GM18868 (cell line): ENCODE measurements at regions not wholly inside any gene's neighbourhood (a gene's known extent, or its start where the extent isn't known, plus 50 kb on each side); places are given as distances from the start of the nearest gene placed in this dataset.
A peak's percentile ranks its signal among the peaks of the same experiment; 100 is the strongest.

ENCODE experiments used
- ATAC-seq: cut with Tn5 transposase; IDR thresholded peaks from one replicate; pipeline ENCODE4 v1.9.1; 2021; ENCODE audit warnings: mild to moderate bottlenecking, moderate library complexity; ENCODE audit not compliant: unreplicated experiment

GRCh38 chr13:103866048-103866447 lies 799.8 kb upstream of the SLC10A2 start:
- no peak for ATAC-seq

- no peak for ATAC-seq
Observed at GRCh38 chr13:103862525-103862924, 796.3 kb upstream of the SLC10A2 start.

GRCh38 chr13:103859952-103860351 lies 793.7 kb upstream of the SLC10A2 start:
- peak; percentile 59 for ATAC-seq

- no peak for ATAC-seq
Observed at GRCh38 chr13:103852036-103852435, 785.8 kb upstream of the SLC10A2 start.

GRCh38 chr13:103844471-103844870 lies 778.3 kb upstream of the SLC10A2 start:
- no peak for ATAC-seq

- no peak for ATAC-seq
Observed at GRCh38 chr13:103839460-103839859, 773.2 kb upstream of the SLC10A2 start.

GRCh38 chr13:103835052-103835451 lies 768.8 kb upstream of the SLC10A2 start:
- ATAC-seq, result no peak

GRCh38 chr13:103833294-103833852 lies 767.2 kb upstream of the SLC10A2 start:
- no peak for ATAC-seq

- ATAC-seq, result no peak
Observed at GRCh38 chr13:103815619-103816018, 749.4 kb upstream of the SLC10A2 start.

GRCh38 chr13:103812971-103813370 lies 746.8 kb upstream of the SLC10A2 start:
- no peak for ATAC-seq

GRCh38 chr13:103812558-103812957 lies 746.3 kb upstream of the SLC10A2 start:
- no peak for ATAC-seq

- no peak for ATAC-seq
Observed at GRCh38 chr13:103810026-103810425, 743.8 kb upstream of the SLC10A2 start.

GRCh38 chr13:103805771-103806170 lies 739.6 kb upstream of the SLC10A2 start:
- ATAC-seq, result no peak

GRCh38 chr13:103803349-103803748 lies 737.1 kb upstream of the SLC10A2 start:
- ATAC-seq, result no peak

GRCh38 chr13:103799028-103799427 lies 732.8 kb upstream of the SLC10A2 start:
- no peak for ATAC-seq

- ATAC-seq, result no peak
Observed at GRCh38 chr13:103795892-103796478, 729.8 kb upstream of the SLC10A2 start.

GRCh38 chr13:103794526-103794925 lies 728.3 kb upstream of the SLC10A2 start:
- ATAC-seq, result no peak

GRCh38 chr13:103788061-103788652 lies 721.9 kb upstream of the SLC10A2 start:
- no peak for ATAC-seq

GRCh38 chr13:103772576-103772975 lies 706.4 kb upstream of the SLC10A2 start:
- no peak for ATAC-seq

- ATAC-seq, result no peak
Observed at GRCh38 chr13:103762523-103762922, 696.3 kb upstream of the SLC10A2 start.

- ATAC-seq, result no peak
Observed at GRCh38 chr13:103759361-103759760, 693.1 kb upstream of the SLC10A2 start.

GRCh38 chr13:103758222-103758621 lies 692.0 kb upstream of the SLC10A2 start:
- no peak for ATAC-seq

GRCh38 chr13:103757361-103757760 lies 691.1 kb upstream of the SLC10A2 start:
- no peak for ATAC-seq
